Gastroesophageal sphincter (tissue), 3 donors: ENCODE measurements at regions not wholly inside any gene's neighbourhood (a gene's known extent, or its start where the extent isn't known, plus 50 kb on each side); places are given as distances from the start of the nearest gene placed in this dataset.

Experiments used
- CTCF ChIP-seq, 4 experiments: fragments of 200-600 bp in 2 of 4; fragments of 450-650 bp in 2 of 4; sonication (generic) in 1 of 4; IDR thresholded peaks; one replicate each; pipeline ENCODE4 v1.5.1; 2017 to 2019; ENCODE audit warnings: antibody characterized with exemption in 4 of 4, mild to moderate bottlenecking in 2 of 4, moderate library complexity in 2 of 4
- EP300 ChIP-seq: sonication (generic); formaldehyde crosslinking; IDR thresholded peaks from one replicate; pipeline ENCODE4 v1.6.1; 2017; ENCODE audit warnings: antibody characterized with exemption, mild to moderate bottlenecking
- POLR2A ChIP-seq, 2 donors: fragments of 450-650 bp; IDR thresholded peaks; one replicate each; pipeline ENCODE4 v1.6.1; 2017; ENCODE audit warnings: antibody characterized with exemption in 2 of 2, mild to moderate bottlenecking in 2 of 2, moderate library complexity in 1 of 2
- POLR2AphosphoS5 ChIP-seq: sonication (generic); formaldehyde crosslinking; IDR thresholded peaks from one replicate; pipeline ENCODE4 v1.6.1; 2017; ENCODE audit warnings: antibody characterized with exemption

GRCh38 chr11:127126986-127127385 is 126.4 kb upstream of the KIRREL3 start:
- no peak for TF ChIP-seq CTCF (IDR thresholded peaks at IDR 0.05)
- no peak for TF ChIP-seq POLR2A (IDR thresholded peaks at IDR 0.05)
- TF ChIP-seq EP300, result no peak
- no peak for TF ChIP-seq POLR2AphosphoS5
